SH-SY5Y (cell line): ENCODE measurements at regions not wholly inside any gene's neighbourhood (a gene's known extent, or its start where the extent isn't known, plus 50 kb on each side); places are given as distances from the start of the nearest gene placed in this dataset.

ENCODE experiments used
- GATA2 ChIP-seq: IDR thresholded peaks from 2 replicates; pipeline ENCODE4 v1.6.1; 2011; ENCODE audit warnings: mild to moderate bottlenecking, low read depth, low read length
- GATA3 ChIP-seq: IDR thresholded peaks from 2 replicates; pipeline ENCODE4 v1.6.1; 2011; ENCODE audit warnings: low read depth, mild to moderate bottlenecking, low read length, moderate library complexity

DNA sequence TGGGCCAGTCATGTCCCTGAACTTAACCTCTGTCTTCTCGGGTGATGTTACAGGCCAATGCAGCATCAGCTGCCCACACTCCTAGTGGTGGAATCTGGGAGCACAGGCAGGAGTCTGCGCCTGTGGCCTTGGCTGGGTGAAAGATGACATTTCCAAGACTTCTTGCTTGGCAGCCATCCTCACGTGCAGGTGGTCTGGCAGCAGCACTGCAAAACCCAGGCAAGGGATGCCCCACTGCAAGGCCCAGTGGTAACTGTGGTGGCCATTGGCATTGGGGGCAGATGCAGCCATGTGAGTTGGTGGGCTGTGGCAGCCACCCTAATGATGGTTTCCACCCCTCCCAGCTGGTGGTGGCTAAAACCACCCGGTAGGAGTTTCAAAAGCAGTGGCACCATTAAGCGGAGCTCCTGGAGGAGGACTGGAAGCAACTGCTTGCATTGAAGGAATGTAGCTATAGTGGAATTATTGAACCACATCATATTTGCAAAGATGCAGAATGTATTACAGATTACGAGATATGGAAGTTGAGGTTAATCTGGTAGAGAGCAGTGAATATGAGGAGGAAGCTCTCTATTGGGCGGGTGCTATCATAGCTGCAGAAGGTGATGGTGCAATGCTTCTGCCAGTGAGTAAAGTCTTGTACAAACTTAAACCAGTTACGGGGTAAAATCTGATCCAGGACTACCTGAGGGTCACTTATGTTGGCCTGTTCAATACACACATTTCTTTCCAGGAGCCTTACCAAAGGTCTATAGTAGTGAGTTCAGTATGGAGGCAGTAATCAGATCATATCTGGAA is 120.7 kb upstream of the TOP3B start:
- TF ChIP-seq GATA3 (no peak), GATA2 (no peak)
